ENCODE measurements at regions not wholly inside any gene's neighbourhood (a gene's known extent, or its start where the extent isn't known, plus 50 kb on each side); places are given as distances from the start of the nearest gene placed in this dataset.

- no peak overlapping the region for H3K4me3 ChIP-seq (ENCODE audit: extremely low read depth in 1 of 4, insufficient read depth in 2 of 4, low read depth in 3 of 4, low read length in 4 of 4)
- no peaks in the 10 kb centered on the region for H3K79me2 ChIP-seq (ENCODE audit: control insufficient read depth in 1 of 2, insufficient read depth in 2 of 2, low read length in 2 of 2)
- H2BK15ac ChIP-seq (ENCODE audit: low read length) = no peak overlapping the region
- H3K9ac ChIP-seq (replicated peaks in 1 of 4; ENCODE audit: extremely low read depth in 1 of 4, low read depth in 3 of 4, low read length in 3 of 4) = no peak overlapping the region
- DNase-seq (ENCODE audit: low read depth in 1 of 2, low spot score in 2 of 2) = no peak
- no peaks in the 10 kb centered on the region for H3K36me3 ChIP-seq (ENCODE audit: control insufficient read depth in 2 of 4, insufficient read depth in 4 of 4, low read length in 3 of 4)
- no peak overlapping the region for H3K14ac ChIP-seq (ENCODE audit: insufficient read length)
- ChIA-PET CTCF (ENCODE audit: partially characterized antibody) (interaction anchor here (0.5 to 1.2 kb wide), 3 partner anchors 13 to 141 kb away, joined by 3 to 4 read pairs (median 4); no protein-coding TSS in a partner anchor), POLR2A (ENCODE audit: partially characterized antibody) (no interaction called here)
- peaks cover 2 to 9% (median 5%) of the 10 kb centered on the region in 4 experiments; a peak in 4 of 7 replicates for H3K4me1 ChIP-seq (replicated peaks in 1 of 4; ENCODE audit: control insufficient read depth in 3 of 4, insufficient read depth in 4 of 4, low read length in 3 of 4)
- no peak overlapping the region for H2BK5ac ChIP-seq (ENCODE audit: low read depth, low read length)
- no peak overlapping the region for H4K8ac ChIP-seq (ENCODE audit: extremely low read depth, insufficient read depth, low read length)
- H4K5ac ChIP-seq (ENCODE audit: insufficient read length, low read depth, low read length) = no peak overlapping the region
- H2BK12ac ChIP-seq (ENCODE audit: low read depth, low read length) = no peak overlapping the region
- H2AFZ ChIP-seq (ENCODE audit: low read length) = no peak overlapping the region
- no peaks in the 10 kb centered on the region for H3K9me3 ChIP-seq (ENCODE audit: insufficient read depth in 2 of 2, low read depth in 1 of 2, low read length in 1 of 2)
- no peak overlapping the region for H2AK5ac ChIP-seq (ENCODE audit: low read depth, low read length)
- H2BK120ac ChIP-seq (replicated peaks; ENCODE audit: low read depth, low read length) = no peak overlapping the region
- H3K4me2 ChIP-seq (ENCODE audit: insufficient read depth in 1 of 2, low read depth in 2 of 2, low read length in 2 of 2) = no peak overlapping the region
- no peak for FAIRE-seq
- H3K23me2 ChIP-seq (ENCODE audit: low read depth, low read length) = no peaks in the 10 kb centered on the region; the same call in 1 of the 2 replicates
- no peak overlapping the region for H3K56ac ChIP-seq (replicated peaks; ENCODE audit: insufficient read length, low read depth, low read length)
- no peaks in the 10 kb centered on the region for H4K20me1 ChIP-seq (replicated peaks in 1 of 2; ENCODE audit: control insufficient read depth in 1 of 2, insufficient read depth in 2 of 2, low read length in 2 of 2)
- no peak overlapping the region for H3K4ac ChIP-seq (replicated peaks; ENCODE audit: insufficient read length, low read depth, low read length)
- no peak overlapping the region for H3K27ac ChIP-seq (ENCODE audit: low read depth, low read length)
- 100% methylated on average over 1 of the region's 1 CpG; no CpG with 5 or more reads in 1 of the 2 experiments for WGBS, 2 experiments (ENCODE audit: extremely low coverage in 1 of 2, insufficient coverage in 1 of 2, insufficient read length in 1 of 2, insufficient replicate concordance in 2 of 2, low coverage in 1 of 2, low lambda C conversion rate in 2 of 2, missing lambda C conversion rate in 1 of 2)
- no peak overlapping the region for H2BK20ac ChIP-seq (ENCODE audit: low read length)
- H3K18ac ChIP-seq (ENCODE audit: extremely low read depth, low read length) = no peak overlapping the region
- H3K79me1 ChIP-seq (ENCODE audit: low read depth, low read length) = no peaks in the 10 kb centered on the region
- H4K91ac ChIP-seq (replicated peaks; ENCODE audit: insufficient read length, low read length) = no peak overlapping the region
- H3K23ac ChIP-seq (ENCODE audit: insufficient read length) = no peak overlapping the region
- H3K27me3 ChIP-seq (replicated peaks in 1 of 4; ENCODE audit: control insufficient read depth in 3 of 4, extremely low read depth in 1 of 4, insufficient read depth in 3 of 4, low read length in 3 of 4) = no peaks in the 10 kb centered on the region
- no peak for TF ChIP-seq GABPA (IDR thresholded peaks at IDR 0.05; ENCODE audit: borderline replicate concordance, insufficient read depth, low read length)
- no peak for TF ChIP-seq SIN3A (conservative IDR thresholded peaks at IDR 0.05 in 1 of 2, IDR thresholded peaks at IDR 0.05 in 1 of 2; ENCODE audit: low read depth in 1 of 2, low read length in 2 of 2)
- no peak for TF ChIP-seq USF2 (IDR thresholded peaks at IDR 0.05; ENCODE audit: low read length)
These were observed 529.7 kb downstream of the IGSF11 start for GRCh38 chr3:118504906-118505305.
